SK-N-SH treated with all-trans-retinoic acid at 6 μM for 48 hours (cell line): ENCODE measurements at regions not wholly inside any gene's neighbourhood (a gene's known extent, or its start where the extent isn't known, plus 50 kb on each side); places are given as distances from the start of the nearest gene placed in this dataset.

Source experiments
- ATAC-seq: fragments of 200-7000 bp; cut with Tn5 transposase; 3 replicates; pipeline ENCODE4 v1.9.1; 2020; ENCODE audit warnings: mild to moderate bottlenecking, moderate library complexity
- ARNTL ChIP-seq: fragments of 450-650 bp; formaldehyde crosslinking; IDR thresholded peaks from 2 replicates; pipeline ENCODE4 v1.5.0; 2020; ENCODE audit warnings: low read depth, mild to moderate bottlenecking, moderate library complexity, borderline replicate concordance
- BACH2 ChIP-seq: fragments of 250-450 bp; sonication (Bioruptor Pico); IDR thresholded peaks from 2 replicates; pipeline ENCODE4 v1.9.0; 2021; ENCODE audit warnings: mild to moderate bottlenecking, borderline replicate concordance
- ESRRG ChIP-seq: fragments of 250-450 bp; sonication (Bioruptor Pico); IDR thresholded peaks from 2 replicates; pipeline ENCODE4 v1.6.1; 2021; ENCODE audit warnings: mild to moderate bottlenecking
- GLIS3 ChIP-seq: fragments of 250-450 bp; sonication (Bioruptor Pico); IDR thresholded peaks from 2 replicates; pipeline ENCODE4 v1.5.0; 2020; ENCODE audit warnings: mild to moderate bottlenecking, moderate library complexity
- OSR1 ChIP-seq: fragments of 250-450 bp; sonication (Bioruptor Pico); IDR thresholded peaks from 2 replicates; pipeline ENCODE4 v1.8.0; 2022; ENCODE audit warnings: moderate library complexity, mild to moderate bottlenecking, inconsistent platforms
- PATZ1 ChIP-seq: fragments of 250-450 bp; sonication (Bioruptor Pico); IDR thresholded peaks from 2 replicates; pipeline ENCODE4 v1.8.0; 2020; ENCODE audit warnings: mild to moderate bottlenecking, moderate library complexity, borderline replicate concordance
- POU6F1 ChIP-seq: fragments of 250-450 bp; sonication (Bioruptor Pico); IDR thresholded peaks from 2 replicates; pipeline ENCODE4 v1.8.0; 2021; ENCODE audit warnings: low read depth, mild to moderate bottlenecking, moderate library complexity, borderline replicate concordance
- PPARA ChIP-seq: fragments of 250-450 bp; sonication (Bioruptor Pico); IDR thresholded peaks from 2 replicates; pipeline ENCODE4 v1.5.0; 2020; ENCODE audit warnings: mild to moderate bottlenecking, borderline replicate concordance
- RARB ChIP-seq: fragments of 250-450 bp; sonication (Bioruptor Pico); IDR thresholded peaks from 2 replicates; pipeline ENCODE4 v1.8.0; 2021; ENCODE audit warnings: mild to moderate bottlenecking, moderate library complexity
- SNAI2 ChIP-seq: fragments of 250-450 bp; sonication (Bioruptor Pico); IDR thresholded peaks from 2 replicates; pipeline ENCODE4 v1.5.0; 2020; ENCODE audit warnings: mild to moderate bottlenecking, moderate library complexity
- TOX ChIP-seq: fragments of 250-450 bp; sonication (Bioruptor Pico); IDR thresholded peaks from 2 replicates; pipeline ENCODE4 v1.8.0; 2021; ENCODE audit warnings: mild to moderate bottlenecking, moderate library complexity, borderline replicate concordance
- TSHZ2 ChIP-seq: fragments of 250-450 bp; sonication (Bioruptor Pico); IDR thresholded peaks from 2 replicates; pipeline ENCODE4 v1.5.0; 2020; ENCODE audit warnings: mild to moderate bottlenecking, moderate library complexity
- ZC3H10 ChIP-seq: fragments of 250-450 bp; sonication (Bioruptor Pico); IDR thresholded peaks from 2 replicates; pipeline ENCODE4 v1.5.1; 2021; ENCODE audit warnings: mild to moderate bottlenecking, moderate library complexity
- ZFP3 ChIP-seq: fragments of 250-450 bp; sonication (Bioruptor Pico); IDR thresholded peaks from 2 replicates; pipeline ENCODE4 v1.5.0; 2020; ENCODE audit warnings: mild to moderate bottlenecking, moderate library complexity
- ZNF565 ChIP-seq: fragments of 450-650 bp; formaldehyde crosslinking; conservative IDR thresholded peaks from 2 replicates; pipeline ENCODE4 v1.5.0; 2020; ENCODE audit warnings: low read depth, mild to moderate bottlenecking, moderate library complexity
- ZNF70 ChIP-seq: fragments of 450-650 bp; formaldehyde crosslinking; IDR thresholded peaks from 2 replicates; pipeline ENCODE4 v1.5.0; 2020; ENCODE audit warnings: mild to moderate bottlenecking, moderate library complexity

GRCh38 chr9:107213561-107214028 is 69.5 kb upstream of the RAD23B start (continued):
- TF ChIP-seq PATZ1 (0 out of 2 replicates have a peak, but pooled peaks have one; percentile 12), SNAI2 (CRISPR knock-in tag) (no peak), TOX (0 out of 2 replicates have a peak, but pooled peaks have one; percentile 13), TSHZ2 (CRISPR knock-in tag) (no peak), ESRRG (CRISPR knock-in tag) (no peak), ZNF565 (no peak), ZC3H10 (CRISPR knock-in tag) (peak; percentile 40; the same call in 1 of the 2 replicates), BACH2 (CRISPR knock-in tag) (no peak), GLIS3 (CRISPR knock-in tag) (no peak), OSR1 (CRISPR knock-in tag) (no peak)

GRCh38 chr9:107214381-107214780 is 68.7 kb upstream of the RAD23B start:
- TF ChIP-seq POU6F1: no peak
- no peak for ATAC-seq

GRCh38 chr9:107214915-107215314 is 68.2 kb upstream of the RAD23B start:
- TF ChIP-seq TSHZ2 (CRISPR knock-in tag): no peak
- no peak for TF ChIP-seq TOX
- no peak for TF ChIP-seq ZNF70 (CRISPR knock-in tag)
- no peak for TF ChIP-seq RARB
- no peak for TF ChIP-seq OSR1 (CRISPR knock-in tag)
- TF ChIP-seq ZFP3: no peak
- TF ChIP-seq POU6F1: no peak
- no peak for TF ChIP-seq SNAI2 (CRISPR knock-in tag)
- TF ChIP-seq ESRRG (CRISPR knock-in tag): no peak
- no peak for TF ChIP-seq PATZ1
- TF ChIP-seq ZC3H10 (CRISPR knock-in tag): no peak
- no peak for TF ChIP-seq PPARA (CRISPR knock-in tag)
- TF ChIP-seq ARNTL (CRISPR knock-in tag): no peak
- ATAC-seq: peak; percentile 55; the same call in 2 of the 3 replicates
